NB4 (cell line): ENCODE measurements at regions not wholly inside any gene's neighbourhood (a gene's known extent, or its start where the extent isn't known, plus 50 kb on each side); places are given as distances from the start of the nearest gene placed in this dataset.

Source experiments
- MYC ChIP-seq: IDR thresholded peaks from 2 replicates; pipeline ENCODE4 v1.6.1; 2011; ENCODE audit warnings: low read depth, low read length
- POLR2A ChIP-seq: IDR thresholded peaks from 2 replicates; pipeline ENCODE4 v1.6.1; 2011; ENCODE audit warnings: mild to moderate bottlenecking; ENCODE audit not compliant: insufficient read length; ENCODE audit errors: extremely low read depth
- TF ChIP-seq, protein P1 (sequence below): IDR thresholded peaks from one replicate; pipeline ENCODE4 v1.5.1; 2012; ENCODE audit warnings: low read depth, low read length
- TF ChIP-seq, protein P2 (sequence below): IDR thresholded peaks from 2 replicates; pipeline ENCODE4 v1.6.1; 2011; ENCODE audit warnings: low read depth, low read length

DNA sequence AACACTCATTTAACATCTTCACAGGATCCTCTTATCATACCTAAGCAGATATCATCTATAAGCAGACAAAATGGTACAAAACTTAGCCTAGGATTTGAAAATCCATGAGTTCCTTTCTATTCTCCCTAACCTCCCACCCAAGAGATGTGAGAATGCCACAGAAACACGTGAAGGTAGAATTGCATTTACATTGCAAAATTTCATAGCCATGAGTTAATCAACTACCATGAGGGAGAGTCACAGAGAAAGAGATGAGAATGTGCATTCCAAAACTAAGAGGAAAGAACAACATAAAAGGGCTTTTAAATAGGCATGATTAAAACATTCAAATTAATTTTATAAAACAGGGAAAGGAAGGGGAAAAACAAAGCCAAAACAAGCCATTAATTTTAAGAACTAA lies 806.2 kb downstream of the NTRK3 start:
- TF ChIP-seq, protein P1, sequence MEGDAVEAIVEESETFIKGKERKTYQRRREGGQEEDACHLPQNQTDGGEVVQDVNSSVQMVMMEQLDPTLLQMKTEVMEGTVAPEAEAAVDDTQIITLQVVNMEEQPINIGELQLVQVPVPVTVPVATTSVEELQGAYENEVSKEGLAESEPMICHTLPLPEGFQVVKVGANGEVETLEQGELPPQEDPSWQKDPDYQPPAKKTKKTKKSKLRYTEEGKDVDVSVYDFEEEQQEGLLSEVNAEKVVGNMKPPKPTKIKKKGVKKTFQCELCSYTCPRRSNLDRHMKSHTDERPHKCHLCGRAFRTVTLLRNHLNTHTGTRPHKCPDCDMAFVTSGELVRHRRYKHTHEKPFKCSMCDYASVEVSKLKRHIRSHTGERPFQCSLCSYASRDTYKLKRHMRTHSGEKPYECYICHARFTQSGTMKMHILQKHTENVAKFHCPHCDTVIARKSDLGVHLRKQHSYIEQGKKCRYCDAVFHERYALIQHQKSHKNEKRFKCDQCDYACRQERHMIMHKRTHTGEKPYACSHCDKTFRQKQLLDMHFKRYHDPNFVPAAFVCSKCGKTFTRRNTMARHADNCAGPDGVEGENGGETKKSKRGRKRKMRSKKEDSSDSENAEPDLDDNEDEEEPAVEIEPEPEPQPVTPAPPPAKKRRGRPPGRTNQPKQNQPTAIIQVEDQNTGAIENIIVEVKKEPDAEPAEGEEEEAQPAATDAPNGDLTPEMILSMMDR: no peak
- TF ChIP-seq POLR2A (no peak), MYC (no peak)
- TF ChIP-seq, protein P2, sequence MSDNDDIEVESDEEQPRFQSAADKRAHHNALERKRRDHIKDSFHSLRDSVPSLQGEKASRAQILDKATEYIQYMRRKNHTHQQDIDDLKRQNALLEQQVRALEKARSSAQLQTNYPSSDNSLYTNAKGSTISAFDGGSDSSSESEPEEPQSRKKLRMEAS: no peak
